Prostate gland (tissue), 2 donors: ENCODE measurements at regions not wholly inside any gene's neighbourhood (a gene's known extent, or its start where the extent isn't known, plus 50 kb on each side); places are given as distances from the start of the nearest gene placed in this dataset.

Experiments used
- DNase-seq: peaks from one replicate; pipeline ENCODE4 v3.0.0-alpha.2; 2019; ENCODE audit warnings: low spot score
- H3K27ac ChIP-seq, 2 donors: fragments of 200-600 bp; sonication (generic); 2 replicates each; pipeline ENCODE4 v1.5.1; 2017 to 2019
- H3K27me3 ChIP-seq: fragments of 200-600 bp; sonication (generic); replicated peaks from 2 replicates; pipeline ENCODE4 v1.5.1; 2019; ENCODE audit not compliant: insufficient read depth
- H3K36me3 ChIP-seq, 2 donors: fragments of 200-600 bp; sonication (generic); 1 replicate in 1 of 2; 2 replicates in 1 of 2; pipeline versions ENCODE4 v1.5.1 to v1.8.1; 2017 to 2019
- H3K4me1 ChIP-seq: fragments of 200-600 bp; sonication (generic); replicated peaks from 2 replicates; pipeline ENCODE4 v1.5.1; 2019
- H3K4me3 ChIP-seq, 2 donors: fragments of 200-600 bp; sonication (generic); 2 replicates each; pipeline ENCODE4 v1.5.1; 2017 to 2019
- H3K9me3 ChIP-seq: fragments of 200-600 bp; sonication (generic); 2 replicates; pipeline ENCODE4 v1.5.1; 2017
- POLR2A ChIP-seq: fragments of 450-650 bp; IDR thresholded peaks from one replicate; pipeline ENCODE4 v1.6.1; 2016; ENCODE audit warnings: antibody characterized with exemption, mild to moderate bottlenecking
- POLR2AphosphoS5 ChIP-seq: sonication (generic); formaldehyde crosslinking; IDR thresholded peaks from one replicate; pipeline ENCODE4 v1.6.1; 2017; ENCODE audit warnings: antibody characterized with exemption
- WGBS: methylation state at CpG from one replicate; pipeline ENCODE4 v1.1.5; 2018; 5-methylcytosine and 5-hydroxymethylcytosine counted together
- intact Hi-C: fragments of 100-400 bp; cut with DNase I; formaldehyde crosslinking; loops from one replicate; pipeline ENCODE4 v1.14.2; 2022
- TF ChIP-seq, protein P1 (sequence below), 4 experiments: fragments of 200-600 bp in 2 of 4; fragments of 450-650 bp in 2 of 4; sonication (generic) in 2 of 4; IDR thresholded peaks; 1 replicate in 3 of 4; 2 replicates in 1 of 4; pipeline ENCODE4 v1.5.1; 2016 to 2019; ENCODE audit warnings: antibody characterized with exemption in 4 of 4, mild to moderate bottlenecking in 2 of 4, moderate library complexity in 2 of 4

DNA sequence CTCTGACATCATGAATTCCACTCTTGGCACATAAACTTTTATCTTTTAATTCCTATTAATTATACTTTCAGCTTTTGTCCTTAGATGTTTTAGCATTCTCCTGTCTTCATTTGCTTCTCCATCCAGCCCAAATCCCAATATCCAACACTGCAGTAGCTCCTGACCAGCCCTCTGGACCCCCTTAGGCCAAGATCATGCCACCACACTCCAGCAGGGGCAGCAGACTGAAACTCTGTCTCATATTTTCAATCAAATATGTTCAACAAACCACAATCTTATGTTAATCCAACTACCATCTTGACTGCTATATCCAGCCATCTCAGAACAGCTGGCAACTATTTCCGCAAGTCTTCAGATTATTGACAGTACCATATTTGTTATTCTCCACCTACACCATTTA is 315.8 kb upstream of the ROBO2 start:
- intact Hi-C loops, result no loop called here
- Histone ChIP-seq H3K36me3 (no peaks in the 10 kb centered on the region), H3K9me3 (no peaks in the 10 kb centered on the region), H3K27me3 (no peaks in the 10 kb centered on the region), H3K27ac (no peak overlapping the region), H3K4me1 (no peaks in the 10 kb centered on the region), H3K4me3 (no peak overlapping the region)
- DNase-seq, result no peak
- TF ChIP-seq POLR2AphosphoS5 (no peak), POLR2A (no peak)
- TF ChIP-seq, protein P1, sequence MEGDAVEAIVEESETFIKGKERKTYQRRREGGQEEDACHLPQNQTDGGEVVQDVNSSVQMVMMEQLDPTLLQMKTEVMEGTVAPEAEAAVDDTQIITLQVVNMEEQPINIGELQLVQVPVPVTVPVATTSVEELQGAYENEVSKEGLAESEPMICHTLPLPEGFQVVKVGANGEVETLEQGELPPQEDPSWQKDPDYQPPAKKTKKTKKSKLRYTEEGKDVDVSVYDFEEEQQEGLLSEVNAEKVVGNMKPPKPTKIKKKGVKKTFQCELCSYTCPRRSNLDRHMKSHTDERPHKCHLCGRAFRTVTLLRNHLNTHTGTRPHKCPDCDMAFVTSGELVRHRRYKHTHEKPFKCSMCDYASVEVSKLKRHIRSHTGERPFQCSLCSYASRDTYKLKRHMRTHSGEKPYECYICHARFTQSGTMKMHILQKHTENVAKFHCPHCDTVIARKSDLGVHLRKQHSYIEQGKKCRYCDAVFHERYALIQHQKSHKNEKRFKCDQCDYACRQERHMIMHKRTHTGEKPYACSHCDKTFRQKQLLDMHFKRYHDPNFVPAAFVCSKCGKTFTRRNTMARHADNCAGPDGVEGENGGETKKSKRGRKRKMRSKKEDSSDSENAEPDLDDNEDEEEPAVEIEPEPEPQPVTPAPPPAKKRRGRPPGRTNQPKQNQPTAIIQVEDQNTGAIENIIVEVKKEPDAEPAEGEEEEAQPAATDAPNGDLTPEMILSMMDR (IDR thresholded peaks at IDR 0.05), result no peak
- 90% methylated on average over 1 of the region's 1 CpG for WGBS

DNA sequence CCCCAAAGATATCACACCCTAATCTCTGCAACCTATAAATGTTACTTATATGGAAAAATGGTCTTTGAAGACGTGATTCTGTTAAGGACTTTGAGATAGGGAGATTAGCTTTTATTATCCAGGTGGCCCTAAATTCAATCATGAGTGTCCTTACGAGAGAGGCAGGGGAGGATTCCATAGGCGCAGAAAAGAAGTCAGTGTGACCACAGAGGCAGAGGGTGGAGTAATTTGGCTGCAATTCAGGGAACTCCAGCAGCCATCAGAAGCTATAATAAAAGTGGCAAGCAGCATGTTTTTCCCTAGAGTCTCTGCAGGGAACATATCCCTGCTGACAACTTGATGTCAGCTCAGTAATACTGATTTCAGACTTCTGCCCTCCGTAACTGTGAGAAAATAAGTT is 315.2 kb upstream of the ROBO2 start:
- DNase-seq, result no peak
- Histone ChIP-seq H3K4me3 (no peak overlapping the region), H3K9me3 (no peaks in the 10 kb centered on the region), H3K27me3 (no peaks in the 10 kb centered on the region), H3K27ac (no peak overlapping the region), H3K36me3 (no peaks in the 10 kb centered on the region), H3K4me1 (no peaks in the 10 kb centered on the region)
- 46% methylated on average over 4 of the region's 4 CpGs for WGBS
- TF ChIP-seq POLR2A, result no peak
- TF ChIP-seq, protein P1 (IDR thresholded peaks at IDR 0.05), result no peak
- TF ChIP-seq POLR2AphosphoS5, result no peak
- intact Hi-C loops, result no loop called here

DNA sequence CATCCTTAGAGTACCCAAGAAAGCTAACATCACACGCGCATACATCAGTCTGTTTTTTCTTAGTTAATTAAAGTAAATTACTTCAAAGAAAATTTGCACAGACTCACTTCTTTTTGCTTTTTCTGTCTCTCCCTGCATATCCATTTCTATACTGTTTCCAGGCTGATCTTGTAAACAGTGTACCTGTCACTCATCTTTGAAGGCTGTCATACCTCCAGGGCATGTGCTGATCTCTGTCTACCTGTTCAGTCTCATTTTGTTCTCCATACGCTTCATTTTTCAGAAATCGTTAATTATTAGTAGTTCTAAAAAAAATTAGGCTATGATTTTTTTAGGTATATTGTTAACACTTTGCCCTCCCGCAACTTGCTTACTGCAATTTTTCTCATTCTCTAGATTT is 313.9 kb upstream of the ROBO2 start:
- TF ChIP-seq, protein P1 (IDR thresholded peaks at IDR 0.05), result no peak
- TF ChIP-seq POLR2A, result no peak
- TF ChIP-seq POLR2AphosphoS5, result no peak
- Histone ChIP-seq H3K36me3 (no peaks in the 10 kb centered on the region), H3K9me3 (no peaks in the 10 kb centered on the region), H3K4me1 (no peaks in the 10 kb centered on the region), H3K27me3 (no peaks in the 10 kb centered on the region), H3K4me3 (no peak overlapping the region), H3K27ac (no peak overlapping the region)
- WGBS, result 96% methylated on average over 5 of the region's 5 CpGs
- no peak for DNase-seq
- intact Hi-C loops, result no loop called here

DNA sequence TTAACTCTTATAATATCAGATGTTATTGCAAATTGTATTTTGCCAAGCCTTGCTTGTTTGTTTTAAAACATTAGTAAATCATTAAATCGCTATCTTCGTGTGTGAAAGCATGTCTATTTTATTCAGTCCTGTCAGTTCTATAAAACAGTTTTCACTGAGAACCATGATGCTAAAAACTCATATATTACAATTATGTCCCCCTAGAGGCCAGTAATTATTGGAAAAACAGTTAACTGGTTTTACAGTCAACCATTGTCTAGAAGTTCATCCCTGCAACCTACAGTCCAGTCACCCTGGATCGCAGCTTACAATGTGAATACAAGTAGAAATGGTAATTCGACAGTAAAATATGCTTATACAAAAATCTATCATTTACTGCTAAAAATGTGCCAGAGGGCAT is 311.5 kb upstream of the ROBO2 start:
- Histone ChIP-seq H3K9me3 (no peaks in the 10 kb centered on the region), H3K4me3 (no peak overlapping the region), H3K27me3 (no peaks in the 10 kb centered on the region), H3K27ac (no peak overlapping the region), H3K4me1 (no peaks in the 10 kb centered on the region), H3K36me3 (no peaks in the 10 kb centered on the region)
- intact Hi-C loops, result no loop called here
- no peak for DNase-seq
- TF ChIP-seq POLR2A, result no peak
- TF ChIP-seq, protein P1 (IDR thresholded peaks at IDR 0.05), result no peak
- no peak for TF ChIP-seq POLR2AphosphoS5
- WGBS, result 92% methylated on average over 4 of the region's 4 CpGs

DNA sequence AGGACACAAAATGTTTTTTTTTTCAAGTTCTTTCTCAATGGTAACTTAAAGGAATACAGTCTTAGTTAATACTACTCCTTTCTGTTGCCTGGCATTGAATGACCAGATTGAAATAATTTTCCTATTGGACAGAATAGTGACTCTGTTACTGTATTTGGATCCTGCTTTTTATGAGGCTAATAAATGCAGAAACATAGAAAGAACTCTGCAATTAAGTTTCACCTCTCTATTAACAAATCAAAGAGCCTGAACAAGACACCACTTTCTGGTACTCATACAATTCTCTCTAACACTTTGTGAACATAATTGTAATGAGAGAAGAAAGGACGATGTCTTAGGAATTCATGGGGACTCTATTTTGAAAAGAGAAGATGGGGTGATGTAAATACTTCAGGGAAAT is 308.4 kb upstream of the ROBO2 start:
- Histone ChIP-seq H3K36me3 (no peaks in the 10 kb centered on the region), H3K27me3 (no peaks in the 10 kb centered on the region), H3K4me1 (no peaks in the 10 kb centered on the region), H3K4me3 (no peak overlapping the region), H3K9me3 (no peaks in the 10 kb centered on the region), H3K27ac (no peak overlapping the region)
- no peak for DNase-seq
- TF ChIP-seq, protein P1 (IDR thresholded peaks at IDR 0.05), result no peak
- TF ChIP-seq POLR2AphosphoS5, result no peak
- TF ChIP-seq POLR2A, result no peak
- WGBS, result 54% methylated on average over 1 of the region's 1 CpG
- intact Hi-C loops, result no loop called here
